ENCODE measurements at regions not wholly inside any gene's neighbourhood (a gene's known extent, or its start where the extent isn't known, plus 50 kb on each side); places are given as distances from the start of the nearest gene placed in this dataset.

DNA sequence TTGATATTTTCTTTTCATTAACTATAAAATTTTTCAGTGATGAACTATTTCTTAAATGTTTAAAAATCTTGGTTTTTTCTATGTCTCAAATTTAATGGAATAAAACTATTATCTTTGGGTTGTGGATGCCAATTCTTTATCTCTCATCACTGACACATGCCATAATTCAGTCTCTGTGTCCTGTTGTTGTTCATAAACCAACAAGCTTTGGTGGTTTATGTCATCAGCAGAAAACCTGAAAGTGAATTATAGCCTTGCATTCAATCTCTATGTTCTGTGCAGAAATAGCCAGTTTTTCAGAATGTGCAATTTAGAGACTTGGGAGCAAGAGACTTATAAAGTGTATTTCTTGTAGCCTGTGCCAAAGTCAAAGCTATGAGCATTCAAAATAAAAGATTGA, 462.6 kb upstream of the ADGRL4 start:
- Histone ChIP-seq H3F3A (ENCODE audit: insufficient read depth, low read length, poor library complexity, severe bottlenecking) (no peaks in the 10 kb centered on the region), H3K36me3 (ENCODE audit: insufficient read depth, low read length) (no peaks in the 10 kb centered on the region), H3K4me3 (ENCODE audit: low read length) (no peak overlapping the region), H3K9me2 (ENCODE audit: insufficient read depth, low read length) (no peaks in the 10 kb centered on the region), H3K4me2 (ENCODE audit: low read length) (no peak overlapping the region), H2AFZ (ENCODE audit: low read depth, low read length) (no peak overlapping the region), H3K9me3 (ENCODE audit: low read length) (no peaks in the 10 kb centered on the region), H3K79me2 (replicated peaks; ENCODE audit: insufficient read depth, low read length) (no peaks in the 10 kb centered on the region), H3K9ac (ENCODE audit: low read length) (no peak overlapping the region), H4K20me1 (ENCODE audit: insufficient read depth) (no peaks in the 10 kb centered on the region), H3K27ac (ENCODE audit: low read length) (no peak overlapping the region), H3K27me3 (ENCODE audit: insufficient read depth, low read depth, low read length) (no peaks in the 10 kb centered on the region)
- TF ChIP-seq, protein P1, sequence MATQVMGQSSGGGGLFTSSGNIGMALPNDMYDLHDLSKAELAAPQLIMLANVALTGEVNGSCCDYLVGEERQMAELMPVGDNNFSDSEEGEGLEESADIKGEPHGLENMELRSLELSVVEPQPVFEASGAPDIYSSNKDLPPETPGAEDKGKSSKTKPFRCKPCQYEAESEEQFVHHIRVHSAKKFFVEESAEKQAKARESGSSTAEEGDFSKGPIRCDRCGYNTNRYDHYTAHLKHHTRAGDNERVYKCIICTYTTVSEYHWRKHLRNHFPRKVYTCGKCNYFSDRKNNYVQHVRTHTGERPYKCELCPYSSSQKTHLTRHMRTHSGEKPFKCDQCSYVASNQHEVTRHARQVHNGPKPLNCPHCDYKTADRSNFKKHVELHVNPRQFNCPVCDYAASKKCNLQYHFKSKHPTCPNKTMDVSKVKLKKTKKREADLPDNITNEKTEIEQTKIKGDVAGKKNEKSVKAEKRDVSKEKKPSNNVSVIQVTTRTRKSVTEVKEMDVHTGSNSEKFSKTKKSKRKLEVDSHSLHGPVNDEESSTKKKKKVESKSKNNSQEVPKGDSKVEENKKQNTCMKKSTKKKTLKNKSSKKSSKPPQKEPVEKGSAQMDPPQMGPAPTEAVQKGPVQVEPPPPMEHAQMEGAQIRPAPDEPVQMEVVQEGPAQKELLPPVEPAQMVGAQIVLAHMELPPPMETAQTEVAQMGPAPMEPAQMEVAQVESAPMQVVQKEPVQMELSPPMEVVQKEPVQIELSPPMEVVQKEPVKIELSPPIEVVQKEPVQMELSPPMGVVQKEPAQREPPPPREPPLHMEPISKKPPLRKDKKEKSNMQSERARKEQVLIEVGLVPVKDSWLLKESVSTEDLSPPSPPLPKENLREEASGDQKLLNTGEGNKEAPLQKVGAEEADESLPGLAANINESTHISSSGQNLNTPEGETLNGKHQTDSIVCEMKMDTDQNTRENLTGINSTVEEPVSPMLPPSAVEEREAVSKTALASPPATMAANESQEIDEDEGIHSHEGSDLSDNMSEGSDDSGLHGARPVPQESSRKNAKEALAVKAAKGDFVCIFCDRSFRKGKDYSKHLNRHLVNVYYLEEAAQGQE (IDR thresholded peaks at IDR 0.05; ENCODE audit: borderline replicate concordance), result no peak
- TF ChIP-seq TAF1 (IDR thresholded peaks at IDR 0.05; ENCODE audit: low read depth) (no peak), MXI1 (conservative IDR thresholded peaks at IDR 0.05; ENCODE audit: poor library complexity, severe bottlenecking) (no peak), RAD21 (conservative IDR thresholded peaks at IDR 0.05) (no peak), EZH2 (IDR thresholded peaks at IDR 0.05; ENCODE audit: borderline replicate concordance, insufficient read depth, low read length, poor library complexity, severe bottlenecking) (no peak), SMC3 (conservative IDR thresholded peaks at IDR 0.05; ENCODE audit: poor library complexity) (no peak), POLR2AphosphoS5 (IDR thresholded peaks at IDR 0.05) (no peak), EP300 (conservative IDR thresholded peaks at IDR 0.05; ENCODE audit: poor library complexity, severe bottlenecking) (no peak)
- TF ChIP-seq, protein P2, sequence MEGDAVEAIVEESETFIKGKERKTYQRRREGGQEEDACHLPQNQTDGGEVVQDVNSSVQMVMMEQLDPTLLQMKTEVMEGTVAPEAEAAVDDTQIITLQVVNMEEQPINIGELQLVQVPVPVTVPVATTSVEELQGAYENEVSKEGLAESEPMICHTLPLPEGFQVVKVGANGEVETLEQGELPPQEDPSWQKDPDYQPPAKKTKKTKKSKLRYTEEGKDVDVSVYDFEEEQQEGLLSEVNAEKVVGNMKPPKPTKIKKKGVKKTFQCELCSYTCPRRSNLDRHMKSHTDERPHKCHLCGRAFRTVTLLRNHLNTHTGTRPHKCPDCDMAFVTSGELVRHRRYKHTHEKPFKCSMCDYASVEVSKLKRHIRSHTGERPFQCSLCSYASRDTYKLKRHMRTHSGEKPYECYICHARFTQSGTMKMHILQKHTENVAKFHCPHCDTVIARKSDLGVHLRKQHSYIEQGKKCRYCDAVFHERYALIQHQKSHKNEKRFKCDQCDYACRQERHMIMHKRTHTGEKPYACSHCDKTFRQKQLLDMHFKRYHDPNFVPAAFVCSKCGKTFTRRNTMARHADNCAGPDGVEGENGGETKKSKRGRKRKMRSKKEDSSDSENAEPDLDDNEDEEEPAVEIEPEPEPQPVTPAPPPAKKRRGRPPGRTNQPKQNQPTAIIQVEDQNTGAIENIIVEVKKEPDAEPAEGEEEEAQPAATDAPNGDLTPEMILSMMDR (IDR thresholded peaks at IDR 0.05; ENCODE audit: poor library complexity, severe bottlenecking), result no peak

DNA sequence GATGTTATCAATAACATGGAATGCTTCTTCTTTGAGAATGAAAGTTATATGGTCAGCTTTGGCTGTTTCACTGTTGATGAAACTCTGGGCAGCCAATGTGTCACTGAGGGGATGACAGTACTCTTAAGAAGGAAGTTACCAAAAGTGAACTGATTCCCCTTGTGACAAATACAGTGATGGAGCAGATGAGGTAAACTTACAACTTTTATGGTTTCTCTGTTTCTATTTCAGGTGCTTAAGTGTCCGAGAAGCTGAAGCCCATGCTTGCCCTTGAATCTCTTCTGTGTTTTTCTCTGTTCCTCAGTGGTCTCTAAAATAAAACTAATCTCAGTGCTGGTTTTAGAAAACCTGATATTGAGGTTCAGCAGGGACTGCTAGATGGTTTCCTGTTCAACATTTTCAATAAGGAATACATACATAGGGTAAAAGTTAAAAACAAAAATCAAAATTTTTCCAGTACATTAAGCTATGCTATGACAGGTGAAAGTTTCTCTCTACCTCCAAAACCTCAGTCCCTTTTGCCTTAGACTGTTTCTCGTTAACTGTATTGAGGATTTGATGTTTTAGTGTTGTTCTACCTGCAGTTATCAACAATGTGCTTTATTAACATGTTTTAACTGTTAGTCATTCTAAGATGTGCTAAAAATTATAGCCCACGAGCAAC, 454.4 kb upstream of the ADGRL4 start:
- no peaks in the 10 kb centered on the region for H3F3A ChIP-seq (ENCODE audit: insufficient read depth, low read length, poor library complexity, severe bottlenecking)
- H2AFZ ChIP-seq (ENCODE audit: low read depth, low read length), result no peak overlapping the region
- H3K36me3 ChIP-seq (ENCODE audit: insufficient read depth, low read length), result no peaks in the 10 kb centered on the region
- H3K27ac ChIP-seq (ENCODE audit: low read length), result no peak overlapping the region
- H3K9me3 ChIP-seq (ENCODE audit: low read length), result no peaks in the 10 kb centered on the region
- no peaks in the 10 kb centered on the region for H3K79me2 ChIP-seq (replicated peaks; ENCODE audit: insufficient read depth, low read length)
- no peak overlapping the region for H3K4me3 ChIP-seq (ENCODE audit: low read length)
- no peaks in the 10 kb centered on the region for H3K9me2 ChIP-seq (ENCODE audit: insufficient read depth, low read length)
- TF ChIP-seq RAD21 (conservative IDR thresholded peaks at IDR 0.05) (no peak), MXI1 (conservative IDR thresholded peaks at IDR 0.05; ENCODE audit: poor library complexity, severe bottlenecking) (no peak), TAF1 (IDR thresholded peaks at IDR 0.05; ENCODE audit: low read depth) (no peak), EP300 (conservative IDR thresholded peaks at IDR 0.05; ENCODE audit: poor library complexity, severe bottlenecking) (no peak), POLR2AphosphoS5 (IDR thresholded peaks at IDR 0.05) (no peak), EZH2 (IDR thresholded peaks at IDR 0.05; ENCODE audit: borderline replicate concordance, insufficient read depth, low read length, poor library complexity, severe bottlenecking) (no peak)
- TF ChIP-seq, protein P1 (IDR thresholded peaks at IDR 0.05; ENCODE audit: borderline replicate concordance), result no peak
- H4K20me1 ChIP-seq (ENCODE audit: insufficient read depth), result no peaks in the 10 kb centered on the region
- H3K4me2 ChIP-seq (ENCODE audit: low read length), result no peak overlapping the region
- H3K9ac ChIP-seq (ENCODE audit: low read length), result no peak overlapping the region
- no peaks in the 10 kb centered on the region for H3K27me3 ChIP-seq (ENCODE audit: insufficient read depth, low read depth, low read length)

All from neural cell (in vitro differentiated cells).